SK-N-SH (cell line): ENCODE measurements at regions not wholly inside any gene's neighbourhood (a gene's known extent, or its start where the extent isn't known, plus 50 kb on each side); places are given as distances from the start of the nearest gene placed in this dataset.
A peak's percentile ranks its signal among the peaks of the same experiment; 100 is the strongest.

Source experiments
- CTCF ChIA-PET: fragments of 300-600, 350-600 bp; formaldehyde crosslinking; extraction: SDS; loops from one replicate; lab custom pipeline; 2021; lab: Yijun Ruan, JAX
- POLR2A ChIA-PET: fragments of 350-600 bp; sonication (Branson Sonifier 250); formaldehyde crosslinking; extraction: SDS; loops from one replicate; lab custom pipeline; 2020; ENCODE audit warnings: antibody characterized with exemption, inconsistent platforms; lab: Yijun Ruan, JAX
- DNase-seq: peaks from one replicate; pipeline ENCODE4 v3.0.0; 2012
- H2AFZ ChIP-seq: fragments of 200-600 bp; sonication (generic); 2 replicates; pipeline ENCODE4 v1.8.1; 2016; ENCODE audit warnings: antibody characterized with exemption, mild to moderate bottlenecking, low read depth
- H3F3A ChIP-seq: fragments of 200-600 bp; sonication (generic); replicated peaks from 2 replicates; pipeline ENCODE3; 2016; ENCODE audit warnings: antibody characterized with exemption, mild to moderate bottlenecking; ENCODE audit not compliant: insufficient read depth
- H3K27ac ChIP-seq, 2 experiments: fragments of 200-500 bp in 1 of 2; fragments of 200-600 bp in 1 of 2; sonication (Bioruptor generic) in 1 of 2; sonication (generic), shearing (Covaris generic) in 1 of 2; 2 replicates each; pipeline versions ENCODE4 v1.5.1 to v1.6.1; 2014 to 2016; ENCODE audit warnings: low read depth in 2 of 2, inconsistent platforms in 1 of 2, low read length in 1 of 2, mild to moderate bottlenecking in 1 of 2, mixed read lengths in 1 of 2
- H3K27me3 ChIP-seq: fragments of 200-600 bp; sonication (generic), shearing (Covaris generic); 2 replicates; pipeline ENCODE4 v1.6.1; 2016; ENCODE audit warnings: mixed run types; ENCODE audit not compliant: insufficient read depth
- H3K36me3 ChIP-seq, 2 experiments: fragments of 200-500 bp in 1 of 2; fragments of 200-600 bp in 1 of 2; sonication (Bioruptor generic) in 1 of 2; sonication (generic) in 1 of 2; replicated peaks in 1 of 2; 2 replicates each; pipeline versions ENCODE3 to v1.5.1; 2014 to 2016; ENCODE audit warnings: low read length in 1 of 2, mild to moderate bottlenecking in 1 of 2; ENCODE audit not compliant: insufficient read depth in 2 of 2, control insufficient read depth in 1 of 2
- H3K4me1 ChIP-seq, 2 experiments: fragments of 200-500 bp in 1 of 2; fragments of 200-600 bp in 1 of 2; sonication (Bioruptor generic) in 1 of 2; sonication (generic), shearing (Covaris generic) in 1 of 2; 2 replicates each; pipeline versions ENCODE4 v1.5.1 to v1.6.1; 2014 to 2016; ENCODE audit warnings: low read depth in 1 of 2, low read length in 1 of 2, mixed run types in 1 of 2; ENCODE audit not compliant: insufficient read depth in 2 of 2, control insufficient read depth in 1 of 2
- H3K4me2 ChIP-seq: fragments of 200-600 bp; sonication (generic), shearing (Covaris generic); 2 replicates; pipeline ENCODE4 v1.6.1; 2017; ENCODE audit warnings: mixed run types
- H3K4me3 ChIP-seq, 2 experiments: fragments of 200-500 bp in 1 of 2; fragments of 200-600 bp in 1 of 2; sonication (Bioruptor generic) in 1 of 2; sonication (generic), shearing (Covaris generic) in 1 of 2; 2 replicates each; pipeline versions ENCODE4 v1.5.1 to v1.8.1; 2014 to 2016; ENCODE audit warnings: low read depth in 2 of 2, inconsistent platforms in 1 of 2, low read length in 1 of 2, mild to moderate bottlenecking in 1 of 2, mixed read lengths in 1 of 2, moderate library complexity in 1 of 2
- H3K79me2 ChIP-seq: fragments of 200-600 bp; sonication (generic); 2 replicates; pipeline ENCODE4 v1.8.1; 2017; ENCODE audit warnings: mild to moderate bottlenecking; ENCODE audit not compliant: insufficient read depth
- H3K9ac ChIP-seq: fragments of 200-600 bp; sonication (generic); 2 replicates; pipeline ENCODE4 v1.6.1; 2017; ENCODE audit warnings: mixed run types
- H3K9me2 ChIP-seq: fragments of 200-600 bp; sonication (generic); 2 replicates; pipeline ENCODE4 v1.6.1; 2017; ENCODE audit warnings: mixed run types
- H3K9me3 ChIP-seq: fragments of 200-600 bp; sonication (generic); 2 replicates; pipeline ENCODE4 v1.6.1; 2017; ENCODE audit warnings: mixed run types, mild to moderate bottlenecking, moderate library complexity
- H4K20me1 ChIP-seq: fragments of 200-600 bp; sonication (generic); 2 replicates; pipeline ENCODE4 v1.6.1; 2017; ENCODE audit warnings: mild to moderate bottlenecking, mixed run types; ENCODE audit not compliant: insufficient read depth
- EP300 ChIP-seq, 2 experiments: IDR thresholded peaks; 2 replicates each; pipeline versions ENCODE4 v1.4.0 to v1.6.1; 2012; ENCODE audit warnings: borderline replicate concordance in 1 of 2, low read depth in 1 of 2, low read length in 1 of 2
- FOSL2 ChIP-seq: IDR thresholded peaks from 2 replicates; pipeline ENCODE4 v1.4.0; 2012; ENCODE audit warnings: low read depth, mild to moderate bottlenecking, moderate library complexity, borderline replicate concordance
- FOXJ3 ChIP-seq: sonication (generic); formaldehyde crosslinking; IDR thresholded peaks from 2 replicates; pipeline ENCODE4 v1.5.1; 2020; ENCODE audit warnings: mild to moderate bottlenecking, missing genetic modification reagents
- FOXM1 ChIP-seq: IDR thresholded peaks from 2 replicates; pipeline ENCODE4 v1.4.0; 2012; ENCODE audit warnings: low read depth, mild to moderate bottlenecking
- GABPA ChIP-seq: IDR thresholded peaks from 2 replicates; pipeline ENCODE4 v1.4.0; 2012; ENCODE audit warnings: low read depth, mild to moderate bottlenecking
- GATA2 ChIP-seq: sonication (generic); formaldehyde crosslinking; IDR thresholded peaks from 2 replicates; pipeline ENCODE4 v1.5.0; 2020; ENCODE audit warnings: mild to moderate bottlenecking, missing genetic modification reagents
- JUND ChIP-seq: IDR thresholded peaks from 2 replicates; pipeline ENCODE4 v1.4.0; 2012
- MEF2A ChIP-seq: IDR thresholded peaks from 2 replicates; pipeline ENCODE4 v1.4.0; 2012; ENCODE audit warnings: low read depth, borderline replicate concordance
- NRF1 ChIP-seq: IDR thresholded peaks from 2 replicates; pipeline ENCODE4 v1.6.1; 2012; ENCODE audit warnings: low read depth, mild to moderate bottlenecking, low read length
- POLR2AphosphoS5 ChIP-seq: IDR thresholded peaks from 2 replicates; pipeline ENCODE4 v1.6.1; 2012; ENCODE audit warnings: low read depth, low read length
- RAD21 ChIP-seq: IDR thresholded peaks from 2 replicates; pipeline ENCODE4 v1.6.1; 2012; ENCODE audit warnings: mild to moderate bottlenecking, low read length
- RCOR1 ChIP-seq: fragments of 150-350 bp; IDR thresholded peaks from 2 replicates; pipeline ENCODE4 v1.6.1; 2017; ENCODE audit warnings: antibody characterized with exemption, low read length
- SIN3A ChIP-seq: IDR thresholded peaks from 2 replicates; pipeline ENCODE4 v1.6.1; 2012; ENCODE audit warnings: low read depth, mild to moderate bottlenecking, low read length, moderate library complexity, borderline replicate concordance
- TAF1 ChIP-seq: IDR thresholded peaks from 2 replicates; pipeline ENCODE4 v1.6.1; 2012; ENCODE audit warnings: low read depth, mild to moderate bottlenecking, low read length, moderate library complexity, borderline replicate concordance
- TCF12 ChIP-seq: IDR thresholded peaks from 2 replicates; pipeline ENCODE4 v1.4.0; 2012
- WGBS: methylation state at CpG from one replicate; pipeline ENCODE4 v1.1.6; 2017; ENCODE audit warnings: low lambda C conversion rate; 5-methylcytosine and 5-hydroxymethylcytosine counted together
- TF ChIP-seq, protein P1 (sequence below): fragments of 150-350 bp; IDR thresholded peaks from 2 replicates; pipeline ENCODE4 v1.6.1; 2016; ENCODE audit warnings: mild to moderate bottlenecking, low read depth, low read length
- TF ChIP-seq, protein P2 (sequence below): IDR thresholded peaks from 2 replicates; pipeline ENCODE4 v1.4.0; 2012; ENCODE audit warnings: low read depth, borderline replicate concordance
- TF ChIP-seq, protein P3 (sequence below): IDR thresholded peaks from 2 replicates; pipeline ENCODE4 v1.6.1; 2012; ENCODE audit warnings: mild to moderate bottlenecking, low read depth, low read length, moderate library complexity
- TF ChIP-seq, protein P4 (sequence below): fragments of 200-600 bp; sonication (generic); IDR thresholded peaks from 2 replicates; pipeline ENCODE4 v1.6.1; 2017; ENCODE audit warnings: antibody characterized with exemption, mild to moderate bottlenecking, moderate library complexity

DNA sequence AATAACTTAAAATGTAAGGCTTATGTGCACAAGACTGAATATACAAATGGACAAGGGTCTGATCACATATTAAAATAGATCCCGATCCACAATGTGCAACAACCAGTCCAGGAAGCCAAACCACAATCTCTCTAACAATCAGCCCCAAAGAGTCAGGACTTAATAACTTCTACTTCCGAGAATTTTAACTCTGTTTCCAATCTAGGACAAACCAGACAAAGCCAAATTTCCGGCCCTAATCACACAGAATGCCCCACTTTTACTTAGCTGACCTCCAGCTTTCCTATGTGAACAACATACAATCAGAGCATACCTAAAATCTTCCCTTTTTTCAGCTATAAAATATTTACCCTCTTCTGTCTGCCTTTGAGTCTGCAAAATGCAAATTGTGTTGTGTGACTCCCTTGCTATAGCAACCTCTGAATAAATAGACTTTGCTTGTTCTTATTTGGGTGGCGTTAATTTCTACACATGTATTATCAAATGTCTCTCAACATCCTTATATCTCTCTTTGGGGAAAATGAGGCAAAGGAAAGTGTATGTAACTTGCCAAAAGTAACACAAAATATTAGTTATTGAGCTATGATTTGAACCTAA, 381.9 kb upstream of the MC4R start:
- Histone ChIP-seq H3K4me2 (no peak overlapping the region), H3K36me3 (no peaks in the 10 kb centered on the region), H3K4me3 (no peak overlapping the region), H3K9ac (no peak overlapping the region), H2AFZ (no peak overlapping the region), H4K20me1 (no peaks in the 10 kb centered on the region), H3K9me3 (no peaks in the 10 kb centered on the region), H3K4me1 (no peaks in the 10 kb centered on the region; a peak in 1 of 4 replicates), H3K79me2 (no peaks in the 10 kb centered on the region), H3K9me2 (no peaks in the 10 kb centered on the region), H3K27me3 (no peaks in the 10 kb centered on the region), H3K27ac (peak overlapping the region in 1 of 2 experiments; percentile 77; a peak in 1 of 4 replicates), H3F3A (no peaks in the 10 kb centered on the region)
- POLR2A ChIA-PET, result no interaction called here
- CTCF ChIA-PET, result interaction anchor here (1.0 kb wide), 1 partner anchor 9 kb away, joined by 6 read pairs; no protein-coding TSS in a partner anchor
- 17% methylated on average over 4 of the region's 4 CpGs for WGBS
- TF ChIP-seq EP300 (IDR thresholded peaks at IDR 0.05; ENCODE audit: borderline replicate concordance in 1 of 2, low read depth in 1 of 2, low read length in 1 of 2), result peak in 1 of 2 experiments; percentile 14; a peak in 1 of 4 replicates
- TF ChIP-seq TCF12, result peak; percentile 8; the same call in 1 of the 2 replicates
- no peak for TF ChIP-seq MEF2A
- TF ChIP-seq POLR2AphosphoS5, result no peak
- TF ChIP-seq, protein P1, sequence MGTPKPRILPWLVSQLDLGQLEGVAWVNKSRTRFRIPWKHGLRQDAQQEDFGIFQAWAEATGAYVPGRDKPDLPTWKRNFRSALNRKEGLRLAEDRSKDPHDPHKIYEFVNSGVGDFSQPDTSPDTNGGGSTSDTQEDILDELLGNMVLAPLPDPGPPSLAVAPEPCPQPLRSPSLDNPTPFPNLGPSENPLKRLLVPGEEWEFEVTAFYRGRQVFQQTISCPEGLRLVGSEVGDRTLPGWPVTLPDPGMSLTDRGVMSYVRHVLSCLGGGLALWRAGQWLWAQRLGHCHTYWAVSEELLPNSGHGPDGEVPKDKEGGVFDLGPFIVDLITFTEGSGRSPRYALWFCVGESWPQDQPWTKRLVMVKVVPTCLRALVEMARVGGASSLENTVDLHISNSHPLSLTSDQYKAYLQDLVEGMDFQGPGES, result no peak
- no peak for TF ChIP-seq FOXJ3 (CRISPR knock-in tag)
- TF ChIP-seq, protein P2, sequence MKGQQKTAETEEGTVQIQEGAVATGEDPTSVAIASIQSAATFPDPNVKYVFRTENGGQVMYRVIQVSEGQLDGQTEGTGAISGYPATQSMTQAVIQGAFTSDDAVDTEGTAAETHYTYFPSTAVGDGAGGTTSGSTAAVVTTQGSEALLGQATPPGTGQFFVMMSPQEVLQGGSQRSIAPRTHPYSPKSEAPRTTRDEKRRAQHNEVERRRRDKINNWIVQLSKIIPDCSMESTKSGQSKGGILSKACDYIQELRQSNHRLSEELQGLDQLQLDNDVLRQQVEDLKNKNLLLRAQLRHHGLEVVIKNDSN, result no peak
- no peak for DNase-seq

DNA sequence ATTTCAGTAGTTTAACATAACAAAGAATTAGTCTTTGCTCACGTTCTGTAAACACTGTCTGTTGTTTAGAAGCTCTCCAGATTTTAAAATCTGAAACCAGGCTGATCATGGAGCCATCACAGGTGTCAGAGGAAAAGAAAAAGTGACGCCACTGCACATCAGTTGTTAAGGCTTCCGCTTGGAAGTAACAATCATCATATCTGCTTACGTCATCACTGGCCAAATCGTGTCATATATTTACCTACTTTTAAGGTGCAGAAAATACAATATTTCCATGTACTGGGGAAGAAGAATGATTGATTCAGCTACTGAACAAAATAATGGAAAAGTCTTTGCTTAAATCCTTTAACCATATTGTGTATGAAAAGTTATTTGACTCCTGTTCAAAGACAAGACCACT, 382.6 kb upstream of the MC4R start:
- peak overlapping the region in 1 of 2 experiments; percentile 77; a peak in 1 of 4 replicates for H3K27ac ChIP-seq
- H3K9ac ChIP-seq, result no peak overlapping the region
- no peaks in the 10 kb centered on the region for H3K9me2 ChIP-seq
- H3F3A ChIP-seq, result no peaks in the 10 kb centered on the region
- H3K9me3 ChIP-seq, result no peaks in the 10 kb centered on the region
- DNase-seq, result no peak
- no peaks in the 10 kb centered on the region; a peak in 1 of 4 replicates for H3K4me1 ChIP-seq
- no peak overlapping the region for H3K4me2 ChIP-seq
- no peak overlapping the region for H3K4me3 ChIP-seq
- CTCF ChIA-PET, result no interaction called here
- H3K36me3 ChIP-seq, result no peaks in the 10 kb centered on the region
- H3K79me2 ChIP-seq, result no peaks in the 10 kb centered on the region
- no peak overlapping the region for H2AFZ ChIP-seq
- H3K27me3 ChIP-seq, result no peaks in the 10 kb centered on the region
- POLR2A ChIA-PET, result no interaction called here
- H4K20me1 ChIP-seq, result no peaks in the 10 kb centered on the region
- 52% methylated on average over 5 of the region's 5 CpGs for WGBS
- no peak for TF ChIP-seq FOSL2
- no peak for TF ChIP-seq FOXM1
- TF ChIP-seq, protein P3, sequence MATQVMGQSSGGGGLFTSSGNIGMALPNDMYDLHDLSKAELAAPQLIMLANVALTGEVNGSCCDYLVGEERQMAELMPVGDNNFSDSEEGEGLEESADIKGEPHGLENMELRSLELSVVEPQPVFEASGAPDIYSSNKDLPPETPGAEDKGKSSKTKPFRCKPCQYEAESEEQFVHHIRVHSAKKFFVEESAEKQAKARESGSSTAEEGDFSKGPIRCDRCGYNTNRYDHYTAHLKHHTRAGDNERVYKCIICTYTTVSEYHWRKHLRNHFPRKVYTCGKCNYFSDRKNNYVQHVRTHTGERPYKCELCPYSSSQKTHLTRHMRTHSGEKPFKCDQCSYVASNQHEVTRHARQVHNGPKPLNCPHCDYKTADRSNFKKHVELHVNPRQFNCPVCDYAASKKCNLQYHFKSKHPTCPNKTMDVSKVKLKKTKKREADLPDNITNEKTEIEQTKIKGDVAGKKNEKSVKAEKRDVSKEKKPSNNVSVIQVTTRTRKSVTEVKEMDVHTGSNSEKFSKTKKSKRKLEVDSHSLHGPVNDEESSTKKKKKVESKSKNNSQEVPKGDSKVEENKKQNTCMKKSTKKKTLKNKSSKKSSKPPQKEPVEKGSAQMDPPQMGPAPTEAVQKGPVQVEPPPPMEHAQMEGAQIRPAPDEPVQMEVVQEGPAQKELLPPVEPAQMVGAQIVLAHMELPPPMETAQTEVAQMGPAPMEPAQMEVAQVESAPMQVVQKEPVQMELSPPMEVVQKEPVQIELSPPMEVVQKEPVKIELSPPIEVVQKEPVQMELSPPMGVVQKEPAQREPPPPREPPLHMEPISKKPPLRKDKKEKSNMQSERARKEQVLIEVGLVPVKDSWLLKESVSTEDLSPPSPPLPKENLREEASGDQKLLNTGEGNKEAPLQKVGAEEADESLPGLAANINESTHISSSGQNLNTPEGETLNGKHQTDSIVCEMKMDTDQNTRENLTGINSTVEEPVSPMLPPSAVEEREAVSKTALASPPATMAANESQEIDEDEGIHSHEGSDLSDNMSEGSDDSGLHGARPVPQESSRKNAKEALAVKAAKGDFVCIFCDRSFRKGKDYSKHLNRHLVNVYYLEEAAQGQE, result no peak
- TF ChIP-seq RAD21, result no peak
- TF ChIP-seq, protein P4, sequence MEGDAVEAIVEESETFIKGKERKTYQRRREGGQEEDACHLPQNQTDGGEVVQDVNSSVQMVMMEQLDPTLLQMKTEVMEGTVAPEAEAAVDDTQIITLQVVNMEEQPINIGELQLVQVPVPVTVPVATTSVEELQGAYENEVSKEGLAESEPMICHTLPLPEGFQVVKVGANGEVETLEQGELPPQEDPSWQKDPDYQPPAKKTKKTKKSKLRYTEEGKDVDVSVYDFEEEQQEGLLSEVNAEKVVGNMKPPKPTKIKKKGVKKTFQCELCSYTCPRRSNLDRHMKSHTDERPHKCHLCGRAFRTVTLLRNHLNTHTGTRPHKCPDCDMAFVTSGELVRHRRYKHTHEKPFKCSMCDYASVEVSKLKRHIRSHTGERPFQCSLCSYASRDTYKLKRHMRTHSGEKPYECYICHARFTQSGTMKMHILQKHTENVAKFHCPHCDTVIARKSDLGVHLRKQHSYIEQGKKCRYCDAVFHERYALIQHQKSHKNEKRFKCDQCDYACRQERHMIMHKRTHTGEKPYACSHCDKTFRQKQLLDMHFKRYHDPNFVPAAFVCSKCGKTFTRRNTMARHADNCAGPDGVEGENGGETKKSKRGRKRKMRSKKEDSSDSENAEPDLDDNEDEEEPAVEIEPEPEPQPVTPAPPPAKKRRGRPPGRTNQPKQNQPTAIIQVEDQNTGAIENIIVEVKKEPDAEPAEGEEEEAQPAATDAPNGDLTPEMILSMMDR, result no peak
- TF ChIP-seq, protein P1, result no peak
- TF ChIP-seq GABPA, result no peak
- TF ChIP-seq TAF1, result no peak
- TF ChIP-seq RCOR1, result no peak
- TF ChIP-seq NRF1, result no peak
- no peak for TF ChIP-seq JUND
- TF ChIP-seq SIN3A, result no peak
- no peak for TF ChIP-seq FOXJ3 (CRISPR knock-in tag)
- no peak for TF ChIP-seq GATA2 (CRISPR knock-in tag)
- no peak for TF ChIP-seq MEF2A
